GM04503 (cell line): ENCODE measurements at regions not wholly inside any gene's neighbourhood (a gene's known extent, or its start where the extent isn't known, plus 50 kb on each side); places are given as distances from the start of the nearest gene placed in this dataset.

Experiments
- DNase-seq: peaks from one replicate; pipeline ENCODE4 v3.0.0-alpha.2; 2012; ENCODE audit warnings: low read depth

- DNase-seq = no peak
Observed at GRCh38 chr2:11016735-11017388, 105.1 kb downstream of the KCNF1 start.

GRCh38 chr2:11017921-11018320 is 106.2 kb downstream of the KCNF1 start:
- no peak for DNase-seq

- DNase-seq = no peak
Observed at GRCh38 chr2:11018651-11019185, 107.0 kb downstream of the KCNF1 start.

- no peak for DNase-seq
Observed at GRCh38 chr2:11019614-11020013, 107.9 kb downstream of the KCNF1 start.

- DNase-seq = no peak
Observed at GRCh38 chr2:11022064-11022463, 110.3 kb downstream of the KCNF1 start.

- DNase-seq = no peak
Observed at GRCh38 chr2:11022591-11023273, 111.0 kb downstream of the KCNF1 start.

- DNase-seq = no peak
Observed at GRCh38 chr2:11023326-11024258, 111.9 kb downstream of the KCNF1 start.

- no peak for DNase-seq
Observed at GRCh38 chr2:11024259-11024645, 112.5 kb downstream of the KCNF1 start.

- no peak for DNase-seq
Observed at GRCh38 chr2:11024687-11025086, 113.0 kb downstream of the KCNF1 start.

- no peak for DNase-seq
Observed at GRCh38 chr2:11026286-11026921, 114.7 kb downstream of the KCNF1 start.

GRCh38 chr2:11027195-11027594 is 115.5 kb downstream of the KCNF1 start:
- DNase-seq = no peak

- no peak for DNase-seq
Observed at GRCh38 chr2:11028407-11028916, 116.7 kb downstream of the KCNF1 start.

GRCh38 chr2:11029136-11029535 is 117.4 kb downstream of the KCNF1 start:
- no peak for DNase-seq

- DNase-seq = no peak
Observed at GRCh38 chr2:11030036-11030435, 118.3 kb downstream of the KCNF1 start.

- DNase-seq = no peak
Observed at GRCh38 chr2:11030909-11031308, 119.2 kb downstream of the KCNF1 start.

- no peak for DNase-seq
Observed at GRCh38 chr2:11031876-11032275, 120.1 kb downstream of the KCNF1 start.

GRCh38 chr2:11032396-11032795 is 120.7 kb downstream of the KCNF1 start:
- no peak for DNase-seq

GRCh38 chr2:11033114-11033513 is 121.4 kb downstream of the KCNF1 start:
- no peak for DNase-seq

GRCh38 chr2:11038641-11039040 is 116.6 kb upstream of the SLC66A3 start:
- no peak for DNase-seq

GRCh38 chr2:11040992-11041391 is 114.3 kb upstream of the SLC66A3 start:
- no peak for DNase-seq

GRCh38 chr2:11042841-11043240 is 112.4 kb upstream of the SLC66A3 start:
- no peak for DNase-seq

- no peak for DNase-seq
Observed at GRCh38 chr2:11043245-11043644, 112.0 kb upstream of the SLC66A3 start.
